CD4-positive, alpha-beta T cell (primary cell): ENCODE measurements at regions not wholly inside any gene's neighbourhood (a gene's known extent, or its start where the extent isn't known, plus 50 kb on each side); places are given as distances from the start of the nearest gene placed in this dataset.

ENCODE experiments used
- ATAC-seq: fragments of 200-7000 bp; cut with Tn5 transposase; one replicate; pipeline ENCODE4 v1.10.0; 2022; ENCODE audit warnings: mild to moderate bottlenecking; ENCODE audit not compliant: poor library complexity
- CTCF ChIA-PET: fragments of 350-600 bp; sonication (Branson Sonifier 250); formaldehyde crosslinking; loops from one replicate; lab custom pipeline; 2021; ENCODE audit warnings: antibody characterized with exemption, inconsistent platforms; lab: Charles Lee
- POLR2A ChIA-PET: fragments of 350-600 bp; sonication (Branson Sonifier 250); formaldehyde crosslinking; loops from one replicate; lab custom pipeline; 2021; ENCODE audit warnings: antibody characterized with exemption, inconsistent platforms; lab: Charles Lee
- DNase-seq, 14 experiments: peaks; one replicate each; pipeline ENCODE4 v3.0.0-alpha.2; 2013 to 2020; ENCODE audit warnings: mixed read lengths in 2 of 14
- H3K27ac ChIP-seq, 2 donors: one replicate each; pipeline versions ENCODE4 v1.5.1 to v1.7.0; 2013; ENCODE audit warnings: low read length in 2 of 2, low read depth in 1 of 2, mild to moderate bottlenecking in 1 of 2
- H3K27me3 ChIP-seq, 2 experiments: 1 replicate in 1 of 2; 2 replicates in 1 of 2; pipeline versions ENCODE4 v1.6.1 to v1.7.0; 2013; ENCODE audit warnings: low read length in 2 of 2, control low read depth in 1 of 2, mild to moderate bottlenecking in 1 of 2, moderate library complexity in 1 of 2; ENCODE audit not compliant: insufficient read depth in 2 of 2, control insufficient read depth in 1 of 2
- H3K36me3 ChIP-seq: one replicate; pipeline ENCODE4 v1.6.1; 2013; ENCODE audit warnings: low read length, control low read depth; ENCODE audit not compliant: insufficient read depth
- H3K4me1 ChIP-seq: one replicate; pipeline ENCODE4 v1.6.1; 2013; ENCODE audit warnings: low read length, control low read depth; ENCODE audit not compliant: insufficient read depth
- H3K4me3 ChIP-seq: one replicate; pipeline ENCODE4 v1.5.1; 2013; ENCODE audit warnings: mild to moderate bottlenecking, low read length, moderate library complexity
- H3K9me3 ChIP-seq, 2 experiments: 1 replicate in 1 of 2; 2 replicates in 1 of 2; pipeline versions ENCODE4 v1.6.1 to v1.7.0; 2013; ENCODE audit warnings: low read length in 2 of 2, mild to moderate bottlenecking in 2 of 2, control low read depth in 1 of 2, moderate library complexity in 1 of 2; ENCODE audit not compliant: control insufficient read depth in 1 of 2, insufficient read depth in 1 of 2
- H3K27ac Mint-ChIP-seq: one replicate; pipeline ENCODE4 v1.8.0; 2020; ENCODE audit warnings: mixed read lengths
- H3K27me3 Mint-ChIP-seq: one replicate; pipeline ENCODE4 v1.8.0; 2021; ENCODE audit warnings: mixed read lengths
- H3K36me3 Mint-ChIP-seq: one replicate; pipeline ENCODE4 v1.8.0; 2021; ENCODE audit warnings: low read depth, mixed read lengths
- H3K4me1 Mint-ChIP-seq: one replicate; pipeline ENCODE4 v1.8.0; 2021; ENCODE audit warnings: low read depth, mixed read lengths
- H3K4me3 Mint-ChIP-seq: one replicate; pipeline ENCODE4 v1.8.0; 2020; ENCODE audit warnings: mild to moderate bottlenecking, mixed read lengths
- H3K9me3 Mint-ChIP-seq: one replicate; pipeline ENCODE4 v1.8.0; 2020; ENCODE audit warnings: mixed read lengths
- intact Hi-C, 2 experiments: fragments of 100-400 bp; cut with DNase I in 1 of 2; cut with micrococcal nuclease in 1 of 2; formaldehyde crosslinking; loops; one replicate each; pipeline versions ENCODE4 v1.15.1 to v1.9.0; 2023 to 2025; cut with DNase I, micrococcal nuclease
- TF ChIP-seq, protein P1 (sequence below): fragments of 200-600 bp; IDR thresholded peaks from one replicate; pipeline ENCODE4 v1.8.0; 2022; ENCODE audit warnings: antibody characterized with exemption, mild to moderate bottlenecking

- H3K4me1 Mint-ChIP-seq, result no peaks in the 10 kb centered on the region
Observed at GRCh38 chrX:6472652-6473342, 62.1 kb downstream of the VCX3A start.

GRCh38 chrX:6468706-6469105, 66.2 kb downstream of the VCX3A start:
- Histone ChIP-seq H3K4me3 (no peak overlapping the region), H3K9me3 (no peaks in the 10 kb centered on the region), H3K27me3 (no peaks in the 10 kb centered on the region), H3K27ac (no peak overlapping the region), H3K36me3 (no peaks in the 10 kb centered on the region), H3K4me1 (no peaks in the 10 kb centered on the region)
- CTCF ChIA-PET, result no interaction called here
- Mint-ChIP-seq H3K4me3 (no peak overlapping the region), H3K4me1 (no peaks in the 10 kb centered on the region), H3K36me3 (no peaks in the 10 kb centered on the region), H3K9me3 (no peaks in the 10 kb centered on the region), H3K27me3 (no peaks in the 10 kb centered on the region), H3K27ac (no peak overlapping the region)
- ATAC-seq, result no peak
- TF ChIP-seq, protein P1, sequence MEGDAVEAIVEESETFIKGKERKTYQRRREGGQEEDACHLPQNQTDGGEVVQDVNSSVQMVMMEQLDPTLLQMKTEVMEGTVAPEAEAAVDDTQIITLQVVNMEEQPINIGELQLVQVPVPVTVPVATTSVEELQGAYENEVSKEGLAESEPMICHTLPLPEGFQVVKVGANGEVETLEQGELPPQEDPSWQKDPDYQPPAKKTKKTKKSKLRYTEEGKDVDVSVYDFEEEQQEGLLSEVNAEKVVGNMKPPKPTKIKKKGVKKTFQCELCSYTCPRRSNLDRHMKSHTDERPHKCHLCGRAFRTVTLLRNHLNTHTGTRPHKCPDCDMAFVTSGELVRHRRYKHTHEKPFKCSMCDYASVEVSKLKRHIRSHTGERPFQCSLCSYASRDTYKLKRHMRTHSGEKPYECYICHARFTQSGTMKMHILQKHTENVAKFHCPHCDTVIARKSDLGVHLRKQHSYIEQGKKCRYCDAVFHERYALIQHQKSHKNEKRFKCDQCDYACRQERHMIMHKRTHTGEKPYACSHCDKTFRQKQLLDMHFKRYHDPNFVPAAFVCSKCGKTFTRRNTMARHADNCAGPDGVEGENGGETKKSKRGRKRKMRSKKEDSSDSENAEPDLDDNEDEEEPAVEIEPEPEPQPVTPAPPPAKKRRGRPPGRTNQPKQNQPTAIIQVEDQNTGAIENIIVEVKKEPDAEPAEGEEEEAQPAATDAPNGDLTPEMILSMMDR, result no peak
- intact Hi-C loops, result no loop called here
- no peak for DNase-seq
- POLR2A ChIA-PET, result no interaction called here

More at GRCh38 chrX:6472652-6473342, 62.1 kb downstream of the VCX3A start:
- CTCF ChIA-PET, result no interaction called here
- no peaks in the 10 kb centered on the region for H3K9me3 Mint-ChIP-seq
- no peak overlapping the region for H3K27ac ChIP-seq
- no peak overlapping the region for H3K4me3 ChIP-seq
- no peaks in the 10 kb centered on the region for H3K4me1 ChIP-seq
- no peak for ATAC-seq
- H3K27ac Mint-ChIP-seq, result no peak overlapping the region
- H3K36me3 ChIP-seq, result no peaks in the 10 kb centered on the region
- H3K27me3 ChIP-seq, result no peaks in the 10 kb centered on the region
- no peaks in the 10 kb centered on the region for H3K9me3 ChIP-seq
- H3K4me3 Mint-ChIP-seq, result no peak overlapping the region
- POLR2A ChIA-PET, result no interaction called here
- TF ChIP-seq, protein P1, result no peak
- intact Hi-C loops, result no loop called here
- DNase-seq, result no peak
- no peaks in the 10 kb centered on the region for H3K36me3 Mint-ChIP-seq
- no peaks in the 10 kb centered on the region for H3K27me3 Mint-ChIP-seq

- Histone ChIP-seq H3K27ac (no peak overlapping the region), H3K36me3 (no peaks in the 10 kb centered on the region), H3K4me1 (no peaks in the 10 kb centered on the region), H3K27me3 (no peaks in the 10 kb centered on the region), H3K9me3 (no peaks in the 10 kb centered on the region), H3K4me3 (no peak overlapping the region)
- ATAC-seq, result no peak
- DNase-seq, result no peak
- Mint-ChIP-seq H3K27me3 (no peaks in the 10 kb centered on the region), H3K9me3 (no peaks in the 10 kb centered on the region), H3K36me3 (no peaks in the 10 kb centered on the region), H3K4me1 (no peaks in the 10 kb centered on the region), H3K27ac (no peak overlapping the region), H3K4me3 (no peak overlapping the region)
- TF ChIP-seq, protein P1, result no peak
- intact Hi-C loops, result no loop called here
- ChIA-PET CTCF (no interaction called here), POLR2A (no interaction called here)
Observed at GRCh38 chrX:6465756-6466155, 69.2 kb downstream of the VCX3A start.
